Liver (tissue), 3 donors: ENCODE measurements at regions not wholly inside any gene's neighbourhood (a gene's known extent, or its start where the extent isn't known, plus 50 kb on each side); places are given as distances from the start of the nearest gene placed in this dataset.

ENCODE experiments used
- SP1 ChIP-seq: IDR thresholded peaks from 2 replicates; pipeline ENCODE4 v1.6.1; 2018; ENCODE audit warnings: antibody characterized with exemption, mild to moderate bottlenecking
- TF ChIP-seq, protein P1 (sequence below): IDR thresholded peaks from 2 replicates; pipeline ENCODE4 v1.6.1; 2016; ENCODE audit warnings: antibody characterized with exemption
- TF ChIP-seq, protein P2 (sequence below): fragments of 150-350 bp; IDR thresholded peaks from 2 replicates; pipeline ENCODE4 v1.5.1; 2017; ENCODE audit warnings: improper control_type of control experiment, low read depth, low read length; ENCODE audit not compliant: missing input control
- TF ChIP-seq, protein P3 (sequence below): IDR thresholded peaks from 2 replicates; pipeline ENCODE4 v1.6.1; 2016; ENCODE audit warnings: antibody characterized with exemption, mild to moderate bottlenecking
- donor health status: healthy.
- donor health status: healthy.

- TF ChIP-seq, protein P1, sequence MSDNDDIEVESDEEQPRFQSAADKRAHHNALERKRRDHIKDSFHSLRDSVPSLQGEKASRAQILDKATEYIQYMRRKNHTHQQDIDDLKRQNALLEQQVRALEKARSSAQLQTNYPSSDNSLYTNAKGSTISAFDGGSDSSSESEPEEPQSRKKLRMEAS = no peak
- TF ChIP-seq, protein P2, sequence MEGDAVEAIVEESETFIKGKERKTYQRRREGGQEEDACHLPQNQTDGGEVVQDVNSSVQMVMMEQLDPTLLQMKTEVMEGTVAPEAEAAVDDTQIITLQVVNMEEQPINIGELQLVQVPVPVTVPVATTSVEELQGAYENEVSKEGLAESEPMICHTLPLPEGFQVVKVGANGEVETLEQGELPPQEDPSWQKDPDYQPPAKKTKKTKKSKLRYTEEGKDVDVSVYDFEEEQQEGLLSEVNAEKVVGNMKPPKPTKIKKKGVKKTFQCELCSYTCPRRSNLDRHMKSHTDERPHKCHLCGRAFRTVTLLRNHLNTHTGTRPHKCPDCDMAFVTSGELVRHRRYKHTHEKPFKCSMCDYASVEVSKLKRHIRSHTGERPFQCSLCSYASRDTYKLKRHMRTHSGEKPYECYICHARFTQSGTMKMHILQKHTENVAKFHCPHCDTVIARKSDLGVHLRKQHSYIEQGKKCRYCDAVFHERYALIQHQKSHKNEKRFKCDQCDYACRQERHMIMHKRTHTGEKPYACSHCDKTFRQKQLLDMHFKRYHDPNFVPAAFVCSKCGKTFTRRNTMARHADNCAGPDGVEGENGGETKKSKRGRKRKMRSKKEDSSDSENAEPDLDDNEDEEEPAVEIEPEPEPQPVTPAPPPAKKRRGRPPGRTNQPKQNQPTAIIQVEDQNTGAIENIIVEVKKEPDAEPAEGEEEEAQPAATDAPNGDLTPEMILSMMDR = no peak
- TF ChIP-seq, protein P3, sequence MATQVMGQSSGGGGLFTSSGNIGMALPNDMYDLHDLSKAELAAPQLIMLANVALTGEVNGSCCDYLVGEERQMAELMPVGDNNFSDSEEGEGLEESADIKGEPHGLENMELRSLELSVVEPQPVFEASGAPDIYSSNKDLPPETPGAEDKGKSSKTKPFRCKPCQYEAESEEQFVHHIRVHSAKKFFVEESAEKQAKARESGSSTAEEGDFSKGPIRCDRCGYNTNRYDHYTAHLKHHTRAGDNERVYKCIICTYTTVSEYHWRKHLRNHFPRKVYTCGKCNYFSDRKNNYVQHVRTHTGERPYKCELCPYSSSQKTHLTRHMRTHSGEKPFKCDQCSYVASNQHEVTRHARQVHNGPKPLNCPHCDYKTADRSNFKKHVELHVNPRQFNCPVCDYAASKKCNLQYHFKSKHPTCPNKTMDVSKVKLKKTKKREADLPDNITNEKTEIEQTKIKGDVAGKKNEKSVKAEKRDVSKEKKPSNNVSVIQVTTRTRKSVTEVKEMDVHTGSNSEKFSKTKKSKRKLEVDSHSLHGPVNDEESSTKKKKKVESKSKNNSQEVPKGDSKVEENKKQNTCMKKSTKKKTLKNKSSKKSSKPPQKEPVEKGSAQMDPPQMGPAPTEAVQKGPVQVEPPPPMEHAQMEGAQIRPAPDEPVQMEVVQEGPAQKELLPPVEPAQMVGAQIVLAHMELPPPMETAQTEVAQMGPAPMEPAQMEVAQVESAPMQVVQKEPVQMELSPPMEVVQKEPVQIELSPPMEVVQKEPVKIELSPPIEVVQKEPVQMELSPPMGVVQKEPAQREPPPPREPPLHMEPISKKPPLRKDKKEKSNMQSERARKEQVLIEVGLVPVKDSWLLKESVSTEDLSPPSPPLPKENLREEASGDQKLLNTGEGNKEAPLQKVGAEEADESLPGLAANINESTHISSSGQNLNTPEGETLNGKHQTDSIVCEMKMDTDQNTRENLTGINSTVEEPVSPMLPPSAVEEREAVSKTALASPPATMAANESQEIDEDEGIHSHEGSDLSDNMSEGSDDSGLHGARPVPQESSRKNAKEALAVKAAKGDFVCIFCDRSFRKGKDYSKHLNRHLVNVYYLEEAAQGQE = no peak
- TF ChIP-seq SP1 = no peak
These were observed 55.3 kb upstream of the TGIF1 start for GRCh38 chr18:3394648-3395047.
